ENCODE measurements at regions not wholly inside any gene's neighbourhood (a gene's known extent, or its start where the extent isn't known, plus 50 kb on each side); places are given as distances from the start of the nearest gene placed in this dataset.
"Not testable (repeated sequence)": the region's sequence is repeated elsewhere in the genome, so short reads cannot be mapped to it uniquely, and the experiment has no call there.

DNA sequence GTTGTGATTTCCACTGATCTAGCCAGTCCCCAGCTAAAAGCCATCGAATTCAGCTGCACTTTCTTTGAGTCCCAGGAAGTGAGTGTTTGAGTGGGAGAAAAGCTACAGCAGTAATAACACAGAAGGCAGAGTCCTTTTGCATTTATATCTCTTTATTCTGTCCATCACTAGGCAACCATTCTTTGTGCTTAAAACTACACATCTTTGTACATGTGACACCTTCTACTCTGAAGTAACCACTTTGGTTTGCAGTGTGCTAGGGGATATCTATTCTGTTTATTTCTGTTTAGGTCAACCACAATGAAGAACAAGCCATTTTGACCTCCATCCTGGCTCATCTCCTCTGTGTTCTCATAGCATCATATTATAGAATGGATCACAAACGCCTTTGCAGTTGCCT is 226.0 kb upstream of the SERP2 start:
- H3K9me3 Mint-ChIP-seq: no peaks in the 10 kb centered on the region
- TF ChIP-seq, protein P1, sequence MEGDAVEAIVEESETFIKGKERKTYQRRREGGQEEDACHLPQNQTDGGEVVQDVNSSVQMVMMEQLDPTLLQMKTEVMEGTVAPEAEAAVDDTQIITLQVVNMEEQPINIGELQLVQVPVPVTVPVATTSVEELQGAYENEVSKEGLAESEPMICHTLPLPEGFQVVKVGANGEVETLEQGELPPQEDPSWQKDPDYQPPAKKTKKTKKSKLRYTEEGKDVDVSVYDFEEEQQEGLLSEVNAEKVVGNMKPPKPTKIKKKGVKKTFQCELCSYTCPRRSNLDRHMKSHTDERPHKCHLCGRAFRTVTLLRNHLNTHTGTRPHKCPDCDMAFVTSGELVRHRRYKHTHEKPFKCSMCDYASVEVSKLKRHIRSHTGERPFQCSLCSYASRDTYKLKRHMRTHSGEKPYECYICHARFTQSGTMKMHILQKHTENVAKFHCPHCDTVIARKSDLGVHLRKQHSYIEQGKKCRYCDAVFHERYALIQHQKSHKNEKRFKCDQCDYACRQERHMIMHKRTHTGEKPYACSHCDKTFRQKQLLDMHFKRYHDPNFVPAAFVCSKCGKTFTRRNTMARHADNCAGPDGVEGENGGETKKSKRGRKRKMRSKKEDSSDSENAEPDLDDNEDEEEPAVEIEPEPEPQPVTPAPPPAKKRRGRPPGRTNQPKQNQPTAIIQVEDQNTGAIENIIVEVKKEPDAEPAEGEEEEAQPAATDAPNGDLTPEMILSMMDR (conservative IDR thresholded peaks at IDR 0.05): no peak

DNA sequence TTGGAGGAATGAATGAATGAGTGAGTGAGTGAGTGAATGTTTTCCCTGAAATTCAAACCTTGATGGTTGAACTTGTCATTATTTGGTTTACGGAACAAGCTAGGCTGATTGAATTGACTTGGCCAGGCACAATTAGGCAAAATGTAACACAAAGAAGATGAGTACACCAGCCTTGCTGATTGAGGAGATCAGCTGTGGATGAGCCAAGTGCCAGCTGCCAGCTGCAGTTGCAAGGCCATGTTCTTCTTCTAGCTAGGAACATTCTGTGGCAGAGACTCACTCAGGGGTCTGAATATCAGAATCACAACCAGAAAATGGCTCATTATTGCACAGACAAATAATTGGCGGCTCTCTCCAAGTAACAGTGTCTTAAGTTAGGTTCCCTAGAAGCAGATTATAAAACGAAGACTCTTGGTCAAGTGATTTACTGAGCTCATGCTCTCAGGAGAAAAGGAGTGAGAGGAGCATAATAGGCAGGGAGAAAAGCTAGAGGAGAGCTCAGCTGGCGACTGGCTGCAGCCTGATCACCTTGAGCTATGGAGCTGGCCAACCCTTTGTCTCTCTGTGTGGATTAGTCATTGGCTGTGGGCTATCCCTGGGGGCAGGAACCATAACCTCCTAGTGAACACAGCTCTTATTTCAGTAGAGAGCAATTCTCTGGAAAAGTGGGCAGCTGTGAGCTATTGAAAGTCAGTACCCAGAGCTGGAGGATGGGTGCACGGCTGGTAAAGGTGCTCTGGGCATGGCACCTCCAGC is 225.3 kb upstream of the SERP2 start:
- TF ChIP-seq, protein P1 (conservative IDR thresholded peaks at IDR 0.05): no peak
- Mint-ChIP-seq H3K4me3 (no peak overlapping the region), H3K4me1 (peaks cover 10% of the 10 kb centered on the region), H3K9me3 (no peaks in the 10 kb centered on the region), H3K27ac (ENCODE audit: unreplicated experiment) (no peak overlapping the region), H3K36me3 (ENCODE audit: low read depth) (no peaks in the 10 kb centered on the region), H3K27me3 (ENCODE audit: low read depth) (peaks cover under 1% of the 10 kb centered on the region)
- no peak for DNase-seq (ENCODE audit: low read depth, low spot score)

More for the DNA sequence above, 226.0 kb upstream of the SERP2 start:
- no peak for DNase-seq (ENCODE audit: low read depth, low spot score)
- Mint-ChIP-seq H3K27ac (ENCODE audit: unreplicated experiment) (no peak overlapping the region), H3K36me3 (ENCODE audit: low read depth) (no peaks in the 10 kb centered on the region), H3K27me3 (ENCODE audit: low read depth) (peaks cover 4% of the 10 kb centered on the region), H3K4me1 (peaks cover 11% of the 10 kb centered on the region), H3K4me3 (no peak overlapping the region)

DNA sequence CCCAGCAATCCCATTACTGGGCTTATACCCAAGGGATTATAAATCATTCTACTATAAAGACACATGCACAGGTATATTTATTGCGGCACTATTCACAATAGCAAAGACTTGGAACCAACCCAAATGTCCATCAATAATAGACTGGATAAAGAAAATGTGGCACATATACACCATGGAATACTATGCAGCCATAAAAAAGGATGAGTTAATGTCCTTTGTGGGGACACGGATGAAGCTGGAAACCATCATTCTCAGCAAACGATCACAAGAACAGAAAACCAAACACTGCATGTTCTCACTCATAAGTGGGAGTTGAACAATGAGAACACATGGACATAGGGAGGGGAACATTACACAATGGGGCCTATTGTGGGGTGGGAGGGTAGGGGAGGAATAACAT is 224.4 kb upstream of the SERP2 start:
- not testable (repeated sequence) for DNase-seq (ENCODE audit: low read depth, low spot score); H3K36me3 Mint-ChIP-seq (ENCODE audit: low read depth); H3K27me3 Mint-ChIP-seq (ENCODE audit: low read depth); H3K4me1 Mint-ChIP-seq; H3K9me3 Mint-ChIP-seq; H3K27ac Mint-ChIP-seq (ENCODE audit: unreplicated experiment); H3K4me3 Mint-ChIP-seq

DNA sequence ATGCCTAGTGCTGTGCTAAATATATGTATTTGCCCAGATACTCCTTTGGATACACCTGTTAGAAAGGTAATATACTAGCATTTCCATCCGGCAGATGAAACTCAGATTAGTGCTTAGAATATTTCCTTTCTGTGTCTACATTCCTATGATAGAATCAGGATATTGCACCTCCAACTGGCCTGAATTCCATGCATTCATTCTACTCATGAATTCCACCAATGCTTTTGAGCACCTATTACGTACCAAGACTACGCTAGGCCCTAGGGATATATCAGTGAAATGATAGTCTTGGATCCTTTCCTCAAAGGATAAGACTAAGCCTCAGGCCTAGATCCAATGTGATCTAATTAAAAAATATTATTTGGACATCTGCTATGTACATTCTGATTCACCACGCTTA is 223.8 kb upstream of the SERP2 start:
- no peak for DNase-seq (ENCODE audit: low read depth, low spot score)
- TF ChIP-seq, protein P1 (conservative IDR thresholded peaks at IDR 0.05): no peak
- Mint-ChIP-seq H3K4me3 (no peak overlapping the region), H3K36me3 (ENCODE audit: low read depth) (no peaks in the 10 kb centered on the region), H3K27me3 (ENCODE audit: low read depth) (no peaks in the 10 kb centered on the region), H3K27ac (ENCODE audit: unreplicated experiment) (no peak overlapping the region), H3K4me1 (peaks cover 10% of the 10 kb centered on the region), H3K9me3 (no peaks in the 10 kb centered on the region)

DNA sequence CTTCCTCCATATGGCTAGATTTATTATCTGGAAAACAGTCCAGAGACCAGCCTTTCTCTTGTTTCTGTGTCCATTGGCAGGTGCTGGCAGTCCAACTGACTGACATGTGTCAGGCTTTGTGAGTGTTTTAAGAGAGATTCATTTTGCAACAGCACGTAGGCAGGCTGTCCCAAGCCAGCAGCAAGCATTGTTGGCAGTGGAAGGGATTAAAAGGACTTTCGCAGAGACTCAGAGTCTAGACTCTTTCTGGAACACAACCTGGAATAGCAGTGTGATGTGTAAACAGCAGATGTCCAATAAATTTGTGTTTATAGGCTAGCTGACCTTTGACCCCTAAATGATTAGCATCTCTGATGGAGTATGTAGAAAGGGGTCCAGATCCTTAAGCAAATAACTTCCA is 222.2 kb upstream of the SERP2 start:
- Mint-ChIP-seq H3K4me3 (no peak overlapping the region), H3K27ac (ENCODE audit: unreplicated experiment) (no peak overlapping the region), H3K9me3 (no peaks in the 10 kb centered on the region), H3K36me3 (ENCODE audit: low read depth) (no peaks in the 10 kb centered on the region), H3K4me1 (peaks cover 10% of the 10 kb centered on the region), H3K27me3 (ENCODE audit: low read depth) (no peaks in the 10 kb centered on the region)
- no peak for DNase-seq (ENCODE audit: low read depth, low spot score)
- TF ChIP-seq, protein P1 (conservative IDR thresholded peaks at IDR 0.05): no peak

DNA sequence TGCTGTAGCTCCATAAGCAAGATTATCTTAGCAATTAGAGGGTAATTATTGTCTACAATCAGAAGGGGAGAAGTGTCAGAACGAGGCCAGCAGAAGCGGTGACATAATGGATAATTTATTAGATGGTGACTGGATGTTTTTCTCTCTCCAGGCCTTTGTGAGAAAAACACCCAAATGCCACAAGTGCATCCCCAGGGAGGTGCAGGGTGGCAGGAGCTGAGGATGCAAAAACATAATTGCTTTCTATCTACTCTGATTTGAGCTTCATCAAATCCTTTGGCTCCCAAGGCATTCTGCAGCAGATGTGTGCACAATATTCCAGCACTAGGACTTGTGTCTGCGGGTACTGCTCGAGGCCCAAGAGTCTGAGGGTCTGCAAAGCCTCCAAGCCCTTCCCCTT is 220.1 kb upstream of the SERP2 start:
- H3K27me3 Mint-ChIP-seq (ENCODE audit: low read depth): no peaks in the 10 kb centered on the region
- no peaks in the 10 kb centered on the region for H3K4me1 Mint-ChIP-seq
- H3K4me3 Mint-ChIP-seq: no peak overlapping the region
- DNase-seq (ENCODE audit: low read depth, low spot score): no peak
- no peaks in the 10 kb centered on the region for H3K9me3 Mint-ChIP-seq
- TF ChIP-seq, protein P1 (conservative IDR thresholded peaks at IDR 0.05): no peak
- H3K36me3 Mint-ChIP-seq (ENCODE audit: low read depth): no peaks in the 10 kb centered on the region
- no peak overlapping the region for H3K27ac Mint-ChIP-seq (ENCODE audit: unreplicated experiment)
